Urothelium cell line (cell line): ENCODE measurements at regions not wholly inside any gene's neighbourhood (a gene's known extent, or its start where the extent isn't known, plus 50 kb on each side); places are given as distances from the start of the nearest gene placed in this dataset.

Experiments
- DNase-seq: peaks from one replicate; pipeline ENCODE4 v3.0.0; 2011; ENCODE audit warnings: low spot score, mixed read lengths
- FAIRE-seq: peaks from 2 replicates; lab custom pipeline; 2011; peaks lifted over from hg19 to GRCh38; lab: Jason Lieb, UNC

GRCh38 chr11:37704791-37705190 is 1106.8 kb upstream of the RAG2 start:
- FAIRE-seq: no peak
- no peak for DNase-seq

GRCh38 chr11:37699644-37700043 is 1101.6 kb upstream of the RAG2 start:
- DNase-seq (no peak), FAIRE-seq (no peak)

GRCh38 chr11:37695283-37695682 is 1097.2 kb upstream of the RAG2 start:
- no peak for FAIRE-seq

GRCh38 chr11:37689951-37690350 is 1091.9 kb upstream of the RAG2 start:
- FAIRE-seq: no peak
- no peak for DNase-seq

More at GRCh38 chr11:37695283-37695682, 1097.2 kb upstream of the RAG2 start:
- no peak for DNase-seq

- DNase-seq: no peak
- no peak for FAIRE-seq
Observed at GRCh38 chr11:37688456-37688855, 1090.4 kb upstream of the RAG2 start.

GRCh38 chr11:37687130-37687529 is 1089.1 kb upstream of the RAG2 start:
- no peak for FAIRE-seq
- no peak for DNase-seq

GRCh38 chr11:37671321-37671720 is 1073.3 kb upstream of the RAG2 start:
- FAIRE-seq (no peak), DNase-seq (no peak)

- DNase-seq: no peak
- FAIRE-seq: no peak
Observed at GRCh38 chr11:37666960-37667359, 1068.9 kb upstream of the RAG2 start.

GRCh38 chr11:37657645-37658044 is 1059.6 kb upstream of the RAG2 start:
- DNase-seq: peak; percentile 6
- FAIRE-seq: no peak

GRCh38 chr11:37647767-37648166 is 1049.7 kb upstream of the RAG2 start:
- DNase-seq (no peak), FAIRE-seq (no peak)

- FAIRE-seq: no peak
- DNase-seq: no peak
Observed at GRCh38 chr11:37643968-37644367, 1045.9 kb upstream of the RAG2 start.

- FAIRE-seq (no peak), DNase-seq (no peak)
Observed at GRCh38 chr11:37642296-37642695, 1044.3 kb upstream of the RAG2 start.

- no peak for FAIRE-seq
- no peak for DNase-seq
Observed at GRCh38 chr11:37632748-37633147, 1034.7 kb upstream of the RAG2 start.

GRCh38 chr11:37630866-37631265 is 1032.8 kb upstream of the RAG2 start:
- DNase-seq (no peak), FAIRE-seq (no peak)

GRCh38 chr11:37623778-37624177 is 1025.7 kb upstream of the RAG2 start:
- DNase-seq: no peak
- no peak for FAIRE-seq

- FAIRE-seq: no peak
- DNase-seq: no peak
Observed at GRCh38 chr11:37621662-37622061, 1023.6 kb upstream of the RAG2 start.

- no peak for FAIRE-seq
- DNase-seq: no peak
Observed at GRCh38 chr11:37616291-37616690, 1018.3 kb upstream of the RAG2 start.

- FAIRE-seq: no peak
Observed at GRCh38 chr11:37613031-37613430, 1015.0 kb upstream of the RAG2 start.

GRCh38 chr11:37612146-37612545 is 1014.1 kb upstream of the RAG2 start:
- FAIRE-seq: no peak
- DNase-seq: no peak

More at GRCh38 chr11:37613031-37613430, 1015.0 kb upstream of the RAG2 start:
- DNase-seq: no peak

- FAIRE-seq (no peak), DNase-seq (no peak)
Observed at GRCh38 chr11:37605229-37605628, 1007.2 kb upstream of the RAG2 start.

GRCh38 chr11:37598381-37598780 is 1000.3 kb upstream of the RAG2 start:
- FAIRE-seq (no peak), DNase-seq (no peak)

- DNase-seq: no peak
- FAIRE-seq: no peak
Observed at GRCh38 chr11:37597776-37598175, 999.7 kb upstream of the RAG2 start.

- FAIRE-seq: no peak
- DNase-seq: no peak
Observed at GRCh38 chr11:37595845-37596244, 997.8 kb upstream of the RAG2 start.

- FAIRE-seq (no peak), DNase-seq (no peak)
Observed at GRCh38 chr11:37574361-37574760, 976.3 kb upstream of the RAG2 start.
